ES-I3 (cell line): ENCODE measurements at regions not wholly inside any gene's neighbourhood (a gene's known extent, or its start where the extent isn't known, plus 50 kb on each side); places are given as distances from the start of the nearest gene placed in this dataset.

Experiments used
- H3K36me3 ChIP-seq: 2 replicates; pipeline ENCODE4 v1.6.1; 2013; ENCODE audit warnings: mild to moderate bottlenecking, low read length, control low read depth, moderate library complexity; ENCODE audit not compliant: insufficient read depth
- H3K4me1 ChIP-seq: 2 replicates; pipeline ENCODE4 v1.6.1; 2013; ENCODE audit warnings: mild to moderate bottlenecking, control low read depth, low read length; ENCODE audit not compliant: insufficient read depth
- H3K9ac ChIP-seq: 2 replicates; pipeline ENCODE4 v1.6.1; 2013; ENCODE audit warnings: low read depth, mild to moderate bottlenecking, low read length, moderate library complexity
- H3K9me3 ChIP-seq: 2 replicates; pipeline ENCODE4 v1.6.1; 2013; ENCODE audit warnings: mild to moderate bottlenecking, low read length, moderate library complexity; ENCODE audit not compliant: control insufficient read depth, insufficient read depth

DNA sequence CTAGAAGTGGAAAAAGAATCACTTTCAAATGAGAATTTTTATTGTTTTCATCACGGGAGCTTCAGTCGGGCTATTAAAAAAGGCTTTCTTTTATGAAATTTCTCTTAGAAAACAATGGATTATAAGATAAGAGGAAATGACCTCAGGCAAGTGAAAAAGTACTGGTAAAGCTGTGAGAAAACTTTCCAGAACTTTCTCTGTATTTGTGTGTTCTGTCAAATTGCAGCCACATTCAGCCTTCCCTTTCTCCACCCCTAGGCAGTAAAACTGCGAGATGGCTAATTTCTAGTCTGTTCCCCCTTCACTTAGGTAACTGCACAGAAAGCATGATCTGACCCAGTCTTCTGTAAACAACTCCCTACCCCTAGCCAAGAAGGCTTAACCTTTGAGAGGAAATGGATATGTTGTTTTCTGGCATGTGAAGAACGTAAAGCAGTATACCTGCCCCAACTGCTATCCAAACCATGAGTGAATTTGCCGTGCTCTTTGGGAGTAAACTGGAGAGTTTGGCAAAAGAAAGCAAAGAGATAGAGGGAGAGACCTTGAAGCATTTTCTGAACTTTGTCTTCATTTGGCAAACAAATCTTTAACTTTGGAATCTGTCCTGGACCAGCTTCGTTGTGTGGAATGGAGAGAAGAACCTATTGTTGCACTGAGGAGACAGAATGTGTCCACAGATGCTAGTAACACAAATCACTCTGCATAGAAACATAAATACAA, 105.4 kb downstream of the ETAA1 start:
- H3K9ac ChIP-seq, result no peak overlapping the region
- H3K36me3 ChIP-seq, result no peaks in the 10 kb centered on the region
- H3K9me3 ChIP-seq, result 0 out of 2 replicates have a peak, but pooled peaks cover 3% of the 10 kb centered on the region
- H3K4me1 ChIP-seq, result no peaks in the 10 kb centered on the region; the same call in 1 of the 2 replicates

DNA sequence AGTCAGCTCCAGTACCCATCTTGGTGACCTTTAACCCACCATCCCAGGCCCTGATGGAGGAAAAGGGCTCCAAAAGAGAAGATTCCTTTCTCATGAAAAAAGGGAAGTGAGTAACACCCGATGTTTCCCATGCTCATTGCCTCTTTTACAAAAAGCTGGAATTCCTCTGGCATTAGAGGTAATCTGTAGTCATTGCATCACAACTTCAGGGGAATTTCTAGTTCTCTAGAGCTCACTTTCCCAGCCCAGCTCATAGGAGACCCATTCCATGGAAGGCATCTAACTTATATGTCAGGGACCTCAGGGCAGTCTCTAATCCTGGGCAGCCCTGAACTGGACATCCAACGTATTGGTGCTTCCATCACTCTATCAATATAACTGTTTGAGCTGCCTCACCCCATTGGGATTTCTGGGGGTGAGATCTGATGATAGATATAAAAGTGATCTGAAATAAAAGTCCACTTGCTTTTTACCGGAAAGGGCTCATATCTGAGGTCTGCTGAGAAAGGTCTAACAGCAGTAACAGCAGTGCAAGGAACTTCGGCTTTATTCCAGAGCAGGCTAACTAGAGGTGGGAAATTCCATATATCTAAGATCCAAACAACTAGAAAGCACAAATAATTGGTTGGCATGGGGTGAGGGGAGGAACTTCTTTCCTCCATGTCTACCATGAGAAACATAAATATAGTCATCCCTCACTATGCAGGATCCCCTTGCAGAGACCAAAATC, 106.1 kb downstream of the ETAA1 start:
- Histone ChIP-seq H3K4me1 (no peaks in the 10 kb centered on the region; the same call in 1 of the 2 replicates), H3K36me3 (no peaks in the 10 kb centered on the region), H3K9me3 (0 out of 2 replicates have a peak, but pooled peaks cover 3% of the 10 kb centered on the region), H3K9ac (no peak overlapping the region)

GRCh38 chr2:67510745-67511144, 113.6 kb downstream of the ETAA1 start:
- Histone ChIP-seq H3K9ac (no peak overlapping the region), H3K9me3 (no peaks in the 10 kb centered on the region), H3K36me3 (no peaks in the 10 kb centered on the region), H3K4me1 (no peaks in the 10 kb centered on the region)

- H3K4me1 ChIP-seq, result no peaks in the 10 kb centered on the region
- H3K9ac ChIP-seq, result no peak overlapping the region
- no peaks in the 10 kb centered on the region for H3K36me3 ChIP-seq
- no peaks in the 10 kb centered on the region for H3K9me3 ChIP-seq
Observed at GRCh38 chr2:67514515-67514914, 117.4 kb downstream of the ETAA1 start.

DNA sequence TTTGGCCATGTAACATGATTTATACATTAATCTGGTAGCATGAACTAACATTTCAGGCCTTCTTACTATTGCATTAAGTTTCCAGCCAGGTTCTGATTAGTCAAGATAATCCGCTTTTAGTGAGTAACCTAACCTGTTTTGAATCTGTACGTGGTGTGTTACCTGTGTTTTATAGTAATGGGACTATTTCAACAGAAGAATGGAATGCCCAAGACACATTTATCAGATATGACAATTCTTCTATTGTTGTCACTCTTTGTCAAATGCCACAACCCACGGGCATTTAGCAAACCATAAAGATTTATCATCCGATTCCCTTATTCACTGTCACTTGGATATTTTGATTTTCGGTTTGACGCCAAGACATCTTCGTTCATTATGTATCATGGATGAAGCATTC, 117.9 kb downstream of the ETAA1 start:
- Histone ChIP-seq H3K9me3 (no peaks in the 10 kb centered on the region), H3K9ac (no peak overlapping the region), H3K36me3 (no peaks in the 10 kb centered on the region)

GRCh38 chr2:67515538-67515937, 118.4 kb downstream of the ETAA1 start:
- Histone ChIP-seq H3K4me1 (no peaks in the 10 kb centered on the region), H3K36me3 (no peaks in the 10 kb centered on the region), H3K9ac (no peak overlapping the region), H3K9me3 (no peaks in the 10 kb centered on the region)

More for the DNA sequence above, 117.9 kb downstream of the ETAA1 start:
- no peaks in the 10 kb centered on the region for H3K4me1 ChIP-seq

DNA sequence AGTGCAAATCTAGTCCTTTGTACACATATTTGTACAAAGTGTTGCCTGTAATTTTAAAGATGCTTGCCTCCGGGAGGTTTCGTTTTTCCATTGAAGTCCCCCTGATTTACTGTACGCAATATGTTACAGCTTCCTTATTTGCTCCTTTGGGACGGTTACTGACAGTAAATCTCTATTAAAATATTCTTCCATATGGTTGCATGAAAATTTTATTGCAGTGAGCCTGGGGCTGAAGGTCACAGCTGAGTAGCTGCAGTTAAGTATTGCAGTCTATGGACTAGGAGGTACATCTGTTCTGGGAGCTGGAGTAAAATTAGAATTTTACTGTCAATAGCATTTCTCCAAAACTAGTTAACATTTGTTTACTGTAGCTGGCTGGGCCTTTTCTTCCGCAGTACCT, 119.2 kb downstream of the ETAA1 start:
- Histone ChIP-seq H3K36me3 (no peaks in the 10 kb centered on the region), H3K9ac (no peak overlapping the region), H3K9me3 (no peaks in the 10 kb centered on the region), H3K4me1 (no peaks in the 10 kb centered on the region)

GRCh38 chr2:67516899-67517530, 119.9 kb downstream of the ETAA1 start:
- H3K4me1 ChIP-seq, result no peaks in the 10 kb centered on the region
- H3K9ac ChIP-seq, result no peak overlapping the region
- no peaks in the 10 kb centered on the region for H3K36me3 ChIP-seq
- no peaks in the 10 kb centered on the region for H3K9me3 ChIP-seq

- H3K36me3 ChIP-seq, result no peaks in the 10 kb centered on the region
- H3K9me3 ChIP-seq, result no peaks in the 10 kb centered on the region
- no peak overlapping the region for H3K9ac ChIP-seq
- H3K4me1 ChIP-seq, result 0 out of 2 replicates have a peak, but pooled peaks cover 3% of the 10 kb centered on the region
Observed at GRCh38 chr2:67522148-67522547, 125.0 kb downstream of the ETAA1 start.

DNA sequence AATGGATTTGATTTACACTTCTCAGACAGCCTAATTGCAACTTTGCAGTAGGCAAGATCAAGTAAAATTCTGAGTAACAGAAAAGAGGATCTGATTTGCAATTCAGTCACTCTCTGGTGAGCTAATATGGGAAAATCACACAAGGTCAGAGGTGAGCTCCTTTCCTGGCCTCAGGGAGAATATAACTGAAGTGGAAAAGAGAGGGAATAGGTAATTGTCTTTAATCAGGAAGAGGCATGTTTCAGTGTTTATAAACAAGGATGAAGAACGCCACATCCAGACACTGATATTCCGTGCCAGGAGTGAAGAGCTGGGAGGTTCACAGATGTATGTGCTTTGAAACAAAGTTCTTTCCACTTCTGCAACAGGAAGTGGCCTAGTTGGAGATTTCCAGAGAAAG, 127.1 kb downstream of the ETAA1 start:
- no peaks in the 10 kb centered on the region for H3K36me3 ChIP-seq
- H3K9me3 ChIP-seq, result no peaks in the 10 kb centered on the region
- 0 out of 2 replicates have a peak, but pooled peaks cover 3% of the 10 kb centered on the region for H3K4me1 ChIP-seq
- H3K9ac ChIP-seq, result no peak overlapping the region

- H3K4me1 ChIP-seq, result 0 out of 2 replicates have a peak, but pooled peaks cover 3% of the 10 kb centered on the region
Observed at GRCh38 chr2:67524777-67525176, 127.6 kb downstream of the ETAA1 start.

DNA sequence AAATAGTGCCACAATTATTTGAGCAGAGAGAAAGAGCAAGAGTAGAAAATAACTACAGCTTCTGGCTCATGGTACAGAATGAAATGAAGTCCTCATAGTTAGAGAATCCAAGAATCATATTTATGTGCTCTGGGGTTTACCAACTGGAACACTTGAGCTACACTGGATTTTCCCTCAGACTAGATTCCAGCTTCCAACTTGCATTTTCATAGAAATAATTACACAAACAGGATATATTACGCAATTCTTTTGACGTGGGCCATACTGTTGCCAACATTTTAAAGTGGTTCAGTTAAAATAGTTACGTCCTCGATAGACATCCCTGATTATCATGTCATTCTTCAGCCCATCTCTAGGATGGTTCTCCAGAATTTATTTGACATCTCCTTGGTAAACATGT, 129.2 kb downstream of the ETAA1 start:
- Histone ChIP-seq H3K36me3 (no peaks in the 10 kb centered on the region), H3K4me1 (0 out of 2 replicates have a peak, but pooled peaks cover 3% of the 10 kb centered on the region), H3K9me3 (no peaks in the 10 kb centered on the region), H3K9ac (no peak overlapping the region)

More at GRCh38 chr2:67524777-67525176, 127.6 kb downstream of the ETAA1 start:
- Histone ChIP-seq H3K9ac (no peak overlapping the region), H3K36me3 (no peaks in the 10 kb centered on the region), H3K9me3 (no peaks in the 10 kb centered on the region)

DNA sequence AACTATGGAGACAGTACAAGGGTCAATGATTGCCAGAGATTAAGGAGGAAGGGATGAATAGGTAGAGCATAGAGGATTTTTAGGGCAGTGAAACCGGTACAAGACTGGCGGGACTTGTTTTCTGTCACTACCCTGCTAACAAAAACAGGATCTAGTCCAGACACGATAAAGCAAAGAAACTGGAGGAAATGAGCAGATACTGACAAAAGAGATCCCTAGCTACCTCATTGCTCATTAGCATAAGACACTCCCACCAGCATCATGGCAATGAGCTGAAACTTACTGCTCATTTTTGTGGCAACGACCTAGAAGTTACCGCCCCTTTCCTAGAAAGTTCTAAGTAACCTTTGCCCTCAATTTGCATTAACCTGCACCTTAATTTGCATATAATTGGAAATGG, 131.2 kb downstream of the ETAA1 start:
- Histone ChIP-seq H3K36me3 (no peaks in the 10 kb centered on the region), H3K9ac (no peak overlapping the region), H3K9me3 (no peaks in the 10 kb centered on the region), H3K4me1 (0 out of 2 replicates have a peak, but pooled peaks cover 3% of the 10 kb centered on the region)

- H3K36me3 ChIP-seq, result no peaks in the 10 kb centered on the region
- no peaks in the 10 kb centered on the region for H3K4me1 ChIP-seq
- no peak overlapping the region for H3K9ac ChIP-seq
- no peaks in the 10 kb centered on the region for H3K9me3 ChIP-seq
Observed at GRCh38 chr2:67532387-67532786, 135.3 kb downstream of the ETAA1 start.
